Coronary artery (tissue), 2 donors: ENCODE measurements at regions not wholly inside any gene's neighbourhood (a gene's known extent, or its start where the extent isn't known, plus 50 kb on each side); places are given as distances from the start of the nearest gene placed in this dataset.

Experiments
- DNase-seq: peaks from one replicate; pipeline ENCODE4 v3.0.0-alpha.2; 2017; ENCODE audit warnings: low spot score
- H3K27ac ChIP-seq, 2 donors: fragments of 200-600 bp; sonication (generic); one replicate each; pipeline ENCODE4 v1.5.1; 2016 to 2019
- H3K4me3 ChIP-seq: fragments of 200-600 bp; sonication (generic); 2 replicates; pipeline ENCODE4 v1.5.1; 2016; ENCODE audit warnings: mild to moderate bottlenecking, moderate library complexity
- TF ChIP-seq, protein P1 (sequence below): fragments of 200-600 bp; sonication (generic); IDR thresholded peaks from one replicate; pipeline ENCODE4 v1.5.1; 2019; ENCODE audit warnings: antibody characterized with exemption

- Histone ChIP-seq H3K4me3 (no peak overlapping the region), H3K27ac (no peak overlapping the region)
- no peak for DNase-seq
- TF ChIP-seq, protein P1, sequence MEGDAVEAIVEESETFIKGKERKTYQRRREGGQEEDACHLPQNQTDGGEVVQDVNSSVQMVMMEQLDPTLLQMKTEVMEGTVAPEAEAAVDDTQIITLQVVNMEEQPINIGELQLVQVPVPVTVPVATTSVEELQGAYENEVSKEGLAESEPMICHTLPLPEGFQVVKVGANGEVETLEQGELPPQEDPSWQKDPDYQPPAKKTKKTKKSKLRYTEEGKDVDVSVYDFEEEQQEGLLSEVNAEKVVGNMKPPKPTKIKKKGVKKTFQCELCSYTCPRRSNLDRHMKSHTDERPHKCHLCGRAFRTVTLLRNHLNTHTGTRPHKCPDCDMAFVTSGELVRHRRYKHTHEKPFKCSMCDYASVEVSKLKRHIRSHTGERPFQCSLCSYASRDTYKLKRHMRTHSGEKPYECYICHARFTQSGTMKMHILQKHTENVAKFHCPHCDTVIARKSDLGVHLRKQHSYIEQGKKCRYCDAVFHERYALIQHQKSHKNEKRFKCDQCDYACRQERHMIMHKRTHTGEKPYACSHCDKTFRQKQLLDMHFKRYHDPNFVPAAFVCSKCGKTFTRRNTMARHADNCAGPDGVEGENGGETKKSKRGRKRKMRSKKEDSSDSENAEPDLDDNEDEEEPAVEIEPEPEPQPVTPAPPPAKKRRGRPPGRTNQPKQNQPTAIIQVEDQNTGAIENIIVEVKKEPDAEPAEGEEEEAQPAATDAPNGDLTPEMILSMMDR, result no peak
Observed at GRCh38 chr3:82015241-82015640, 253.8 kb upstream of the GBE1 start.

- H3K4me3 ChIP-seq, result no peak overlapping the region
- no peak overlapping the region for H3K27ac ChIP-seq
Observed at GRCh38 chr3:82012775-82013174, 251.3 kb upstream of the GBE1 start.

DNA sequence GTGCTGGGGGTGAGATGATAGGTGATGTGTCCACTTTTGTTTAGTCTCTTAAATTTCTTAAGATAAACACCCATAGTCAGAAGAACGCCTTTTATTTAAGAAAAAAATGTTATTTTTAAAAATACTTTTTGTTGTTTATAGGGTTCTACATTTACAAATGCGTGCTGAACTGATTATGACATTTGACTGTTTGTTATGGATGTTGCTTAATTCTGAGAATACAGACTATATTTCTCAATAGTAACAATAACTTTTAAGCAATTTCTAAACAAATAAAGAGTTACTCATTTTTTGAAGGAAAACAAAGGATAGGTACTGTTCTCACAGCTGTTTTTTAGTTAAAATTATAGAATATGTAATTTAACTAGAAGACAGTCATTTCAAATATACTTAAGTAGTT lies 249.9 kb upstream of the GBE1 start:
- Histone ChIP-seq H3K4me3 (no peak overlapping the region), H3K27ac (no peak overlapping the region)
- TF ChIP-seq, protein P1, result no peak
- no peak for DNase-seq

More at GRCh38 chr3:82012775-82013174, 251.3 kb upstream of the GBE1 start:
- TF ChIP-seq, protein P1, result no peak
- no peak for DNase-seq

- no peak for DNase-seq
- Histone ChIP-seq H3K4me3 (no peak overlapping the region), H3K27ac (no peak overlapping the region)
- TF ChIP-seq, protein P1, result no peak
Observed at GRCh38 chr3:82005266-82005665, 243.8 kb upstream of the GBE1 start.

DNA sequence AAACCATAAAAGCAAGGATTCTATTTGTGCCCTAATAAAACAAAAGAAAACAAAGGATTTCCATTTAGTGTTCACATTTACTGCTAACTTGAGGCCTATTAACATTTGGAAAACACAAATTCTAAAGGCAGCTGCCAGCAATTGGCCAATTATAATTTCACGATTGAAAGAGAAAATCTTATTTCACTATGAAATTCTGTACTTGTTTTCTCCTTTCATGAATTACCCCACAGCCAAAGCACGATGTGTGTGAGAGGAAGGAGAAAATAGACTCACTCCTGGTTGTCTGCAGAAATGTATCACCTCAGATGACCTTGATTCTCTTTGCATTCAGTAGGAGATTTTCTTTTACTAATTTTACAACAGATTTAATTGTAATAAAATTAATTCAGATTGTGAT lies 242.8 kb upstream of the GBE1 start:
- DNase-seq, result no peak
- TF ChIP-seq, protein P1, result no peak
- no peak overlapping the region for H3K4me3 ChIP-seq
- no peak overlapping the region for H3K27ac ChIP-seq

GRCh38 chr3:82002986-82003642 lies 241.7 kb upstream of the GBE1 start:
- TF ChIP-seq, protein P1, result no peak
- Histone ChIP-seq H3K4me3 (no peak overlapping the region), H3K27ac (no peak overlapping the region)
- DNase-seq, result no peak

DNA sequence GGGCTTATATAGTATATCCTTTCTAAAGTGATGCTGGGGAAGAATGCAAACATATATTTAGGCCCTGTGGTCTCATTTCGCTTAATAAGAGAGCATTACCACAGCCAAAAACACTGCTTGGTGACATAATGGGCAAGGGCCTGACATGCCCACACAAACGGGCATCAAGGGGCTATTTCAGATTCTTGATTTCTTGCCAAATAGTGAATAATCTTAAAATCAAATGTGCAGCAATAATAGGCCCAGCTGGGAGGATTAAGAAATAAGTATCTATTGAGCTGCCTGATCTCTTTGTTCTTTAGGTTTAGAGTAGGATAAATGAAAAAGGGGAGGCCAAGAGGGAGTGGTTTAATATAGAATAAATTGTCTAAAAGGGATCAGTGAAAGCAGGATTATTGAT lies 241.0 kb upstream of the GBE1 start:
- Histone ChIP-seq H3K4me3 (no peak overlapping the region), H3K27ac (no peak overlapping the region)
- TF ChIP-seq, protein P1, result no peak
- no peak for DNase-seq
